ENCODE measurements at regions not wholly inside any gene's neighbourhood (a gene's known extent, or its start where the extent isn't known, plus 50 kb on each side); places are given as distances from the start of the nearest gene placed in this dataset.
A peak's percentile ranks its signal among the peaks of the same experiment; 100 is the strongest.
"Not testable (repeated sequence)": the region's sequence is repeated elsewhere in the genome, so short reads cannot be mapped to it uniquely, and the experiment has no call there.

DNA sequence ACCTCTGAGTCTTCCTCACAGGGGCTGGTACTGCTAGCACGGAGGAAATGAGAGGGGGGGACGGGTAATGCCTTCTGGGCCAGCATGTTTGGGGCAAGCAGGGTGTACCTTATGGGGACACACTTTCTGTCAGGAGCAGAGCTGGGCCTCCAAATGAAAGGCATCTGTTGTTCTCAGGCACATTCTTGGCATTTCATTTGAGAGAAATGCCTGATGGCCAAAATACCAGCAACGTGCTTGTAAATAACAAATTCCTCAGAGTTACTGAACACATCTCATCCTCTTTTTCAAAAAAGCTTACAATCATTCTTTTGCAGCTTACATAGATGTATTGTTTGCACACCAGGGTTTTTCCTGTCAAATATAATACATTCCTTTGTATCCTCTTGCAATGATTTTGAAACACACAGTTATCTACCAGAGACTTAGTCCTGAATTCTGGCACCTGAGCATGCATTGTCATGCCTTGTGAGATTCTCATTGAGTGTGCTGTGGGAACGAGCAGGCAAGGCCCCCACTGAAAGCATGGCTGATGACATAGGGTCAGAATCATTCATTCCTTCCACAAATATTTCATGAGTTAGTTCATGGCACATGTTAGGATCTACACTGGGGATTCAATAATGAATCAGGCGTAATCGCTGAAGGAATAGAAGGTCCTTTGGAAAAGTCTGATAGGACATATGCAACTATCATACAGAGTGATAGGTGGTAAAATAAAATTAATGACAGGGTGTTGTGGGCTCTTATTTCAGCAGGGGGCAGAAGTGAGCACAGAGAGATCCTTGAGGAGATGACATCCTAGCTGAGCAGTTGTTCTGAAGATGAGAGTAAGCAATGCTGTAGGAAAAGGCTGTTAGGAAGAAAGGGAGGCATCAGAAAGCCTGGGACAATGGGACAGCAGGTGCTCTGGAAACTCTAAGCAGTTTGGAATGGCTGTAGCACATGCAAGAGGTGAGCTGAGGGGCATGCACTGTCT lies 260.9 kb upstream of the TUT7 start:
- WGBS, 5 donors, result 69 to 87% (median 74%) methylated on average over 6 of the region's 6 CpGs
- no peaks in the 10 kb centered on the region for H3K9me3 ChIP-seq
- TF ChIP-seq, protein P1, sequence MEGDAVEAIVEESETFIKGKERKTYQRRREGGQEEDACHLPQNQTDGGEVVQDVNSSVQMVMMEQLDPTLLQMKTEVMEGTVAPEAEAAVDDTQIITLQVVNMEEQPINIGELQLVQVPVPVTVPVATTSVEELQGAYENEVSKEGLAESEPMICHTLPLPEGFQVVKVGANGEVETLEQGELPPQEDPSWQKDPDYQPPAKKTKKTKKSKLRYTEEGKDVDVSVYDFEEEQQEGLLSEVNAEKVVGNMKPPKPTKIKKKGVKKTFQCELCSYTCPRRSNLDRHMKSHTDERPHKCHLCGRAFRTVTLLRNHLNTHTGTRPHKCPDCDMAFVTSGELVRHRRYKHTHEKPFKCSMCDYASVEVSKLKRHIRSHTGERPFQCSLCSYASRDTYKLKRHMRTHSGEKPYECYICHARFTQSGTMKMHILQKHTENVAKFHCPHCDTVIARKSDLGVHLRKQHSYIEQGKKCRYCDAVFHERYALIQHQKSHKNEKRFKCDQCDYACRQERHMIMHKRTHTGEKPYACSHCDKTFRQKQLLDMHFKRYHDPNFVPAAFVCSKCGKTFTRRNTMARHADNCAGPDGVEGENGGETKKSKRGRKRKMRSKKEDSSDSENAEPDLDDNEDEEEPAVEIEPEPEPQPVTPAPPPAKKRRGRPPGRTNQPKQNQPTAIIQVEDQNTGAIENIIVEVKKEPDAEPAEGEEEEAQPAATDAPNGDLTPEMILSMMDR (IDR thresholded peaks at IDR 0.05 in 8 of 11, conservative IDR thresholded peaks at IDR 0.05 in 3 of 11), result peak in 4 of 11 experiments; percentile 19 to 36 (median 28)
- no peak for TF ChIP-seq POLR2A (IDR thresholded peaks at IDR 0.05)
- H3K4me3 ChIP-seq, result no peak overlapping the region
- H3K27ac ChIP-seq, result no peak overlapping the region
- DNase-seq, result no peak
- no peaks in the 10 kb centered on the region for H3K4me1 ChIP-seq
- intact Hi-C loops (cut with DNase I; ENCODE audit: low total_unique reads), result no loop called here
- no peaks in the 10 kb centered on the region for H3K36me3 ChIP-seq
- H3K27me3 ChIP-seq (replicated peaks in 1 of 7), result peaks cover 0 to 4% (median 0%) of the 10 kb centered on the region in 7 donors

GRCh38 chr9:86613943-86614342 lies 259.7 kb upstream of the TUT7 start:
- TF ChIP-seq POLR2A (IDR thresholded peaks at IDR 0.05) (no peak), POLR2AphosphoS5 (IDR thresholded peaks at IDR 0.05) (no peak)
- TF ChIP-seq, protein P1 (IDR thresholded peaks at IDR 0.05 in 8 of 11, conservative IDR thresholded peaks at IDR 0.05 in 3 of 11), result no peak
- H3K4me3 ChIP-seq, result no peak overlapping the region
- H3K4me1 ChIP-seq, result no peaks in the 10 kb centered on the region
- intact Hi-C loops (cut with DNase I; ENCODE audit: low total_unique reads), result no loop called here
- H3K36me3 ChIP-seq, result no peaks in the 10 kb centered on the region
- no peak overlapping the region for H3K27ac ChIP-seq
- no peaks in the 10 kb centered on the region for H3K9me3 ChIP-seq
- DNase-seq, result no peak
- WGBS, 5 donors, result 86 to 94% (median 93%) methylated on average over 5 of the region's 5 CpGs
- H3K27me3 ChIP-seq (replicated peaks in 1 of 7), result peaks cover 0 to 4% (median 0%) of the 10 kb centered on the region in 7 donors

- H3K27ac ChIP-seq; DNase-seq; H3K4me1 ChIP-seq; H3K4me3 ChIP-seq; H3K36me3 ChIP-seq; H3K27me3 ChIP-seq (replicated peaks in 1 of 7); intact Hi-C loops (cut with DNase I; ENCODE audit: low total_unique reads); H3K9me3 ChIP-seq: not testable (repeated sequence)
- WGBS, 5 donors, result 85 to 92% (median 89%) methylated on average over 22 to 24 of the region's 27 CpGs
Measured at GRCh38 chr9:86611534-86611933, 257.3 kb upstream of the TUT7 start.

- intact Hi-C loops (cut with DNase I; ENCODE audit: low total_unique reads), result no loop called here
- Histone ChIP-seq H3K36me3 (no peaks in the 10 kb centered on the region), H3K27ac (no peak overlapping the region), H3K27me3 (replicated peaks in 1 of 7) (no peaks in the 10 kb centered on the region), H3K4me1 (no peaks in the 10 kb centered on the region), H3K9me3 (no peaks in the 10 kb centered on the region), H3K4me3 (no peak overlapping the region)
- no peak for DNase-seq
- TF ChIP-seq, protein P1 (IDR thresholded peaks at IDR 0.05 in 8 of 11, conservative IDR thresholded peaks at IDR 0.05 in 3 of 11), result no peak
- TF ChIP-seq POLR2A (IDR thresholded peaks at IDR 0.05) (no peak), POLR2AphosphoS5 (IDR thresholded peaks at IDR 0.05) (no peak)
- WGBS, 5 donors, result 70 to 75% (median 73%) methylated on average over 3 of the region's 3 CpGs
Measured at GRCh38 chr9:86605303-86605702, 251.1 kb upstream of the TUT7 start.

All from spleen (tissue), 11 donors.